B cell (primary cell): ENCODE measurements at regions not wholly inside any gene's neighbourhood (a gene's known extent, or its start where the extent isn't known, plus 50 kb on each side); places are given as distances from the start of the nearest gene placed in this dataset.

Source experiments
- EZH2 ChIP-seq: IDR thresholded peaks from 2 replicates; pipeline ENCODE4 v1.6.1; 2012; ENCODE audit warnings: borderline replicate concordance, low read depth, mild to moderate bottlenecking, moderate library complexity, low read length; ENCODE audit not compliant: insufficient read depth, poor library complexity, severe bottlenecking
- TF ChIP-seq, protein P1 (sequence below): fragments of 200-600 bp; IDR thresholded peaks from one replicate; pipeline ENCODE4 v1.8.0; 2022; ENCODE audit warnings: antibody characterized with exemption, mild to moderate bottlenecking

DNA sequence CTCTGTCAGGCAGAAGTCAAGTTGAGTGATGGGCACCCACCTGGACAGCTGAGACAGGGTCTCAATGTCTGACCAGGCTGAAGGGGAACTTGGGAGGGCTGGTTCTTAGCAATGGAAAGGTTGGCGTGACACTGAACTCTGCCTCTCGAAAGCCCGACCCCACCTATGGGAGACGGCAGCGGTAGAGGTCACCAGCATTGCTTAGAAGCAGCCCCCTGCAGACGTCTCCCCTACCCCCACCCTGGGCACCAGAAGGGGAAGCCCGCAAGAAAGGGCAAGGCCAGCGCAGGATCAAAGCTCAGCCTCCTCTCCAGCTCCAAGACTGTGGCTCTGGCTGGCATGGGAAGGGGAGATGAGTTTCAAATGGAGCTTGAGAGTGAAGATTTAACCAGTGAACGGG is 184.8 kb upstream of the LYSMD4 start:
- TF ChIP-seq, protein P1, sequence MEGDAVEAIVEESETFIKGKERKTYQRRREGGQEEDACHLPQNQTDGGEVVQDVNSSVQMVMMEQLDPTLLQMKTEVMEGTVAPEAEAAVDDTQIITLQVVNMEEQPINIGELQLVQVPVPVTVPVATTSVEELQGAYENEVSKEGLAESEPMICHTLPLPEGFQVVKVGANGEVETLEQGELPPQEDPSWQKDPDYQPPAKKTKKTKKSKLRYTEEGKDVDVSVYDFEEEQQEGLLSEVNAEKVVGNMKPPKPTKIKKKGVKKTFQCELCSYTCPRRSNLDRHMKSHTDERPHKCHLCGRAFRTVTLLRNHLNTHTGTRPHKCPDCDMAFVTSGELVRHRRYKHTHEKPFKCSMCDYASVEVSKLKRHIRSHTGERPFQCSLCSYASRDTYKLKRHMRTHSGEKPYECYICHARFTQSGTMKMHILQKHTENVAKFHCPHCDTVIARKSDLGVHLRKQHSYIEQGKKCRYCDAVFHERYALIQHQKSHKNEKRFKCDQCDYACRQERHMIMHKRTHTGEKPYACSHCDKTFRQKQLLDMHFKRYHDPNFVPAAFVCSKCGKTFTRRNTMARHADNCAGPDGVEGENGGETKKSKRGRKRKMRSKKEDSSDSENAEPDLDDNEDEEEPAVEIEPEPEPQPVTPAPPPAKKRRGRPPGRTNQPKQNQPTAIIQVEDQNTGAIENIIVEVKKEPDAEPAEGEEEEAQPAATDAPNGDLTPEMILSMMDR: no peak
- TF ChIP-seq EZH2: no peak
